ENCODE measurements at regions not wholly inside any gene's neighbourhood (a gene's known extent, or its start where the extent isn't known, plus 50 kb on each side); places are given as distances from the start of the nearest gene placed in this dataset.

- intact Hi-C loops (cut with DNase I) = no loop called here
Observed at GRCh38 chr5:109943701-109944235, 254.0 kb downstream of the MAN2A1 start.

DNA sequence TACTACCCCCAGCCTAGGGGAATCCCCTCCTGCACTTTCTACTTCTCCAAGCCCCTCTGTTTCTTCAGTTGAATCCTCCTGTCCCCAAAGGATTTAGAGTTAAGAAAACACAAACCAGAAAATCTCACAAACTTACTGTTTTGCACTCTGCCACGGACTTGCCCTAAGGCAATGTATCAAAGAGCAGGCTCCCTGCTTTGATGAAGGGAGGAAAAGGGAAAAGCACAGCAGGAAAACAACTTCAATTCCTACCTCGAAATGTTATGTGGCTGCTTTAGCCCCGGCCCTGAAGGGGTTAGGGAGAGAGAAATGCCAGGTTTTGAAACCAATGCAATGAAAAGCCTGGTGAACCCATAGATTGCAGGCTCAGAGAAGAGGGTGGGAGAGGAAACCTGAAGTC lies 254.7 kb downstream of the MAN2A1 start:
- DNase-seq = no peak
- intact Hi-C loops (cut with DNase I) = no loop called here

More at GRCh38 chr5:109943701-109944235, 254.0 kb downstream of the MAN2A1 start:
- no peak for DNase-seq

- intact Hi-C loops (cut with DNase I) = no loop called here
- DNase-seq = no peak
Observed at GRCh38 chr5:109945097-109945678, 255.5 kb downstream of the MAN2A1 start.

- no peak for DNase-seq
- intact Hi-C loops (cut with DNase I) = no loop called here
Observed at GRCh38 chr5:109945723-109946480, 256.2 kb downstream of the MAN2A1 start.

DNA sequence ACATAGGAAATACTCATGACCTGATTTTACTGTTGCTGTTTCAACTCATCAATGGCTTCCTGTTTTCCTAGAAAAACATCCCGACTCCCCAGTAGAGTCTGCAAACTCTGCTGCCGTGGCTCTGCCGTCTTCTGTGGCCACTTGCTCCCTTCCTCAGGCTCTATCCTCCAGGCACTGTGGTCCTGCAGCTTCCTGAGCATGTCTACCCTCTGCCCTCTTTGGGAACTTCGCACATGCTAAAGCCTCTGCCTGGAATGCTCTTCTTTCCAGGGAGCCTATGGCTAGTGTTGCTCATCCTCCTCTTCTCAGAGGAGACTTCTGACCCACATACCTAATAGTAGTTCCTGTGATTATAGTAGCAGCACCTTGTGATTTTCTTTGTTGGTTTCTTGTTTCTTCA lies 256.9 kb downstream of the MAN2A1 start:
- intact Hi-C loops (cut with DNase I) = no loop called here
- DNase-seq = no peak

DNA sequence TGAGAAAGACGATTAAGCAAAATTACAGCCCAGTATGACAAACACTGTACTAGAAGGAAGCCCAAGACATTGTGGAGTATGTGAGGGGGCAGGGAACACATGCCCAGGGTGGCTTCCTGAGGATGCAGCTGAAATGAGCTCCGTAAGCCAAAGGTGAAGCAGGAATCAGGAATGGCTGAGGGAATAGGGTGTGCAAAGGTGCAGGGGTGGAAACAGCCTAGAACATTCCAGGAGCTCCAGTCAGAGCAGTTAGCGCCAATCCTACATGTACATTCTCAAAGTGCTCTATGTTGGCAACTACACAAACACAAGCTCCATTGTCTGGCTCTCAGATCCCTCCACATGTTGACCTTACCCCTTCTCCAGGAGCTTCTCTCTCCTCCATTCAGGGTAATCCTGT lies 257.9 kb downstream of the MAN2A1 start:
- DNase-seq = no peak
- intact Hi-C loops (cut with DNase I) = no loop called here

GRCh38 chr5:109950634-109951033 lies 260.9 kb downstream of the MAN2A1 start:
- DNase-seq = no peak
- intact Hi-C loops (cut with DNase I) = no loop called here

DNA sequence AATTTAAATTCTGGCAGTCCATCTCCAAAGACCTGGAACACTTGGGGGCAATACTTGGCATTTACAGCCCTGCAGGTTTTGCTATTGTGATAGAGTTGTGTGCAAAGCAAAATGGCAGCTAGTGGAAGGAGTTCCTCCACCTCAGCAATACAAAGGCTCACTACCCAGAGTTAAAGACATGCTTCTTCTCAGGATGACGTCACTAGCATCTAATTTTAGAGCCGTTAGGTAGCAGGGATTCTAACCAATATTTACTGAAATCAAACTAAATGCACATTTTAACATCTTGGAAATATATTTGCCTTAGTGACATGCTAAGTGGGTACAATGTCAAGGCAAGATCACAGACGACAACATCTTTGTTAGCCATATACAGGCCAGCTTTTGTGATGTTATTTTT lies 261.6 kb downstream of the MAN2A1 start:
- DNase-seq = no peak
- intact Hi-C loops (cut with DNase I) = no loop called here

- intact Hi-C loops (cut with DNase I) = no loop called here
- DNase-seq = no peak
Observed at GRCh38 chr5:109951758-109952157, 262.0 kb downstream of the MAN2A1 start.

DNA sequence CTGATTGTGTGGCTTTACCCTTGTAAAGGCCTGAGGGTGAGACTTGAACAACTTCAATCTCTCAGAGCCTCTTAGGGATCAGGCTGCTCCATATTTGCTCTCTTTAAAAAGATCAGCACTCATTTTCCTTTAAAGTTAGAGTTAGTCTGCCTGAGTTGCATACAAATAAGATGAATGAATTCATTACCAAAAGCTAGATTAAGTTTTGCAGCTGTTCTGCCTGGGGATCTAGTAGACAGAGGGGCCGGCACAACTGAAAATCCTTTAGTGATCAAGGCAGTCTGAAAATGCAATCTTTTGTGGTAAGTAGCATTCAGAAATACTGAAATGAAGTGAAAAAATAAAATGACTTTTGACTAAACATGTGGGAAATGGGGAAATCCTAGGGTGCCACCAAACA lies 264.0 kb downstream of the MAN2A1 start:
- intact Hi-C loops (cut with DNase I) = no loop called here
- no peak for DNase-seq

DNA sequence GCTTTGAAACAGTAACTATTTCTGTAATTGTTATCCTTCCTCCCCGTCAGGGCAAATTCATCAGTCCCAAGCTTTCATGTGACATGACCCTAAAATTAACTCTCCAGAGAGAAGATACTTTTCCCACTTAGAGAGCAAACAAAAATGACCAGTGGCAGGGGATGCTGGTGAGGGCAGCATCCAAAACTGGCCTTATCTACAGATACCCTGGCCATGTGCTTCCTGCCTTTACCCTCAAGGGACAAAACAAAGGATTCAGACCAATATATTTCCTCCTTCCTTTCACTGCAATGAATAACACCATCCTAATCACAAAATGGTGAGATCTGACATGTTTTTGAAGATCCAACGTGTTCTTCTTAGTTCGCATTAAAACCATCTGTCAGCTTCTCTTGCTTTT lies 267.2 kb downstream of the MAN2A1 start:
- intact Hi-C loops (cut with DNase I) = no loop called here
- DNase-seq = no peak

DNA sequence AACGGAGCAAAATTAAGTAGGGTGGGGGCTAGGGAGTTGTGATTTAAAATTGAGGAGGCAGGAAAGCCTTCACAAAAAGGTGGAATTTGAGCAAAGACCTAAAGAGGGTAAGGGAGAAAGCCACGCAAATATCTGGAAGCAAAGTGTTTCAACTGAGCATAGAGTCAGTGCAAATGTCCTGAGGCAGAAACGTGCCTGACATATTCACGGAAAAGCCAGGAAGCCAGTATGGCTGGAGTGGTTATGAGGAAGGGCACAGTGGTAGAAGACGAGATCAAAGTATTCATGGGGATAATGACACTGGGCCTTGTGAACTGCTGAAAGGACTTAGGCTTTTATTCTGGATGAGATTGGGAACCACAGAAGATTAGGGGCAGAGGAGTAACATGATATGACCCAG lies 268.4 kb downstream of the MAN2A1 start:
- DNase-seq = no peak
- intact Hi-C loops (cut with DNase I) = no loop called here

DNA sequence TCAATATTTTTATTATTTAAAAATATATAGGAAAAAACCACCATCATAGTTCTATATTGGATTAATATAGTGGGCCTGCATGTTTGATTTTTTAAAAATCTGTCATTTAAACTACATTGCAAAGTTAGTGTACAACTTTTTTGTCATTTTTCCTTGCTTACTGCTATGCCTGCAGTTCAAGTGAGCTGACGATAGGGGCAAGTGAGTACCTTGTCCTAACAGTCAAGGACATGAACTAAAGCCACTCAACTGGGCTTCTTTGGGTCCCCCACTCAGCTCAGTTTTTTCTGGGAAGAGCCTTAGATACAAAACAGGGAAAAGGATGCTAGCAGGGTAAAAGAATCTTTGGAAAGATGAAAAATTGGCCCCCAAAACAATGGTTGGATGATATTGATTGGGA lies 269.9 kb downstream of the MAN2A1 start:
- DNase-seq = no peak
- intact Hi-C loops (cut with DNase I) = no loop called here

GRCh38 chr5:109961751-109962150 lies 272.0 kb downstream of the MAN2A1 start:
- DNase-seq = no peak
- intact Hi-C loops (cut with DNase I) = no loop called here

DNA sequence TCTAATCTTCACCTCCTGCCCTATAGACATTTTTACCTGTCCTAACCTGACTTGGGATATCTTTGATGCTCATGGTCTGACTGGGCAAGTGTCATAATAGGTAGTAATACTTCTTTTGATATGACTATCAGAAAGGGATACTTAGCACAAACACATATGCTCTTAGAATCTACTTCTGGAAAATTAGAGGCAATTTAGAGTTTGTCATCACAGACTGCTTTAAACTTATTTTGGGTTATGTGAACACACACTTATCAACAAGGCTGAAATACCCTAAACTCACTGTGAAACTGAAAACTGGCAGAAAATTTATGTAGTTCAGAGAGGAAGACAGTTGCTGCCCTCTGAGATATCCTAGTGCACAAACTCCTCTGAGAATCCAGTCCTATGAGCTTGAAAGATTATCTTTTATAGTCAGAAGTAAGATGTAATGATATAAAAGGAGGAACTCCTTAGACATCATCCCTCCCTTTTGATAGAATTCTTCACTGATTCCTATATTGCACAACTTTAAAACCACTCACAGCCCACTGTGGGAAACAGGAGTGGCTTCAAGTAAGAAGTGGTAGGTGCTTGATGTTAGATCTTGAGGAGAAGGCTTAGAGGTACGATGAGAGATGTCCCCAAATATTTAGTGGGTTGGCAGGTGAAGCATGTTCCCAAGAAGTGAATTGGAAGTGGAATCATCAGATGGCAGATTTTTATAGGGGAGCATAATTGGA lies 273.3 kb downstream of the MAN2A1 start:
- DNase-seq = no peak
- intact Hi-C loops (cut with DNase I) = no loop called here

DNA sequence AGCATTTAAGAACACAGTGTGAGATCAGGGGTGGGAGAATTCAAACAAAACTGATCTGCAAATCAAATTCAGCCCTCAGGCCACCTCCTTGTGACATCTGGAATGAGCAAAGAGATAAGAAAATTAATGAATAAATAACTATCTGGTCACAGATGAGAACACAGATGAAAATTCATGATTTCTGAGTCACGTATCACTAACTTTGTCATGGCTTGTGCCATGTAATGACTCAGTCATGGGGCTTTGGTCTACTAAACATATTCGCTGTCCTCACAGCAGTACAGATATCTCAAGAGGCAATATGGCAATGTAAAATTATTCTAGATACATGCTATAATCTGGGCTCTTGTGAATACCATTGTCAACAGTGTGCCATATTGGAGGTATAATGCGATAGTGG lies 274.4 kb downstream of the MAN2A1 start:
- no peak for DNase-seq
- intact Hi-C loops (cut with DNase I) = no loop called here

GRCh38 chr5:109965634-109966033 lies 275.9 kb downstream of the MAN2A1 start:
- intact Hi-C loops (cut with DNase I) = no loop called here

DNA sequence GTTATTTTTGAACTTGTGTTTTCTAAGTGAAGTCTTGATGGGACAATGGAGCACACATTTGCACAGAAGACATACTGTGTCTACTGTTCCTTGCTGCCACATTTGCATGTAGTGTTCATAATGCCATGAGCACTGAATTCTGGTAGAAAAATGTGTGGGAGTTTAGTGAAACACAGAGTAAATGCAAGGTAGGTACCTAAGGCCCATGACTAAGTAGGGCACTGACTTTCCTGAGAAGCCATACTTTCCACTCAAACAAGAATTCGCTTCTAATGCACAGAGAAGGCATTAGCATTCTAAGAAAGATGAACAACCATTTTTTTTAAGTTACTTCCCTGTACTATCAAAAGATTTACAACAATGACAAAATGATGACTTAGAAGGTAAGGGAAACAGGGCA lies 282.2 kb downstream of the MAN2A1 start:
- intact Hi-C loops (cut with DNase I) = no loop called here
- DNase-seq = no peak

More at GRCh38 chr5:109965634-109966033, 275.9 kb downstream of the MAN2A1 start:
- no peak for DNase-seq

- DNase-seq = no peak
- intact Hi-C loops (cut with DNase I) = no loop called here
Observed at GRCh38 chr5:109981979-109982378, 292.3 kb downstream of the MAN2A1 start.

- intact Hi-C loops (cut with DNase I) = no loop called here
- DNase-seq = no peak
Observed at GRCh38 chr5:109982966-109983534, 293.3 kb downstream of the MAN2A1 start.

All from head of caudate nucleus (tissue), 42 donors.